K562 (cell line): ENCODE measurements at regions not wholly inside any gene's neighbourhood (a gene's known extent, or its start where the extent isn't known, plus 50 kb on each side); places are given as distances from the start of the nearest gene placed in this dataset.

Experiments used
- BMI1 ChIP-seq: fragments of 150-350 bp; IDR thresholded peaks from 2 replicates; pipeline ENCODE4 v1.6.1; 2014; ENCODE audit warnings: low read length
- EP300 ChIP-seq: IDR thresholded peaks from 2 replicates; pipeline ENCODE4 v1.6.1; 2012; ENCODE audit warnings: low read length, improper control_type of control experiment
- NCOR1 ChIP-seq: fragments of 450-650 bp; IDR thresholded peaks from 2 replicates; pipeline ENCODE4 v1.6.1; 2016; ENCODE audit warnings: mild to moderate bottlenecking, moderate library complexity
- ZNF707 ChIP-seq: fragments of 250-450 bp; sonication (Bioruptor Pico); conservative IDR thresholded peaks from 2 replicates; pipeline ENCODE4 v1.8.0; 2022; ENCODE audit warnings: inconsistent platforms, mild to moderate bottlenecking, moderate library complexity

- TF ChIP-seq EP300: no peak
- no peak for TF ChIP-seq BMI1
- TF ChIP-seq ZNF707 (CRISPR knock-in tag): no peak
- TF ChIP-seq NCOR1: no peak
Measured at GRCh38 chr20:39670988-39671387, 708.8 kb downstream of the DHX35 start.
